GM12878 (cell line): ENCODE measurements at regions not wholly inside any gene's neighbourhood (a gene's known extent, or its start where the extent isn't known, plus 50 kb on each side); places are given as distances from the start of the nearest gene placed in this dataset.

Source experiments
- ATAC-seq: fragments of 200-7000 bp; cut with Tn5 transposase; 3 replicates; pipeline ENCODE4 v1.9.1; 2020; ENCODE audit warnings: mild to moderate bottlenecking, moderate library complexity
- BruUV-seq: library from RNA; stranded (reverse); fragments of 400-500 nt; replicated peaks from 2 replicates; lab custom pipeline; 2021; lab: Mats Ljungman, UMichigan
- CTCF ChIA-PET: fragments of 300-600 bp; sonication (Branson Sonifier 250); formaldehyde crosslinking; extraction: SDS; loops from one replicate; lab custom pipeline; 2021; ENCODE audit warnings: inconsistent platforms; lab: Yijun Ruan, JAX
- POLR2A ChIA-PET: fragments of 350-600 bp; formaldehyde crosslinking; extraction: SDS; loops from one replicate; lab custom pipeline; 2021; ENCODE audit warnings: inconsistent platforms; lab: Charles Lee
- RAD21 ChIA-PET: fragments of 300-600 bp; sonication (Branson Sonifier 250); formaldehyde crosslinking; loops from one replicate; lab custom pipeline; 2023; ENCODE audit warnings: antibody characterized with exemption; ENCODE audit not compliant: unreplicated experiment; lab: Charles Lee
- SMC1A ChIA-PET: fragments of 300-600 bp; sonication (Branson Sonifier 250); formaldehyde crosslinking; loops from one replicate; lab custom pipeline; 2023; ENCODE audit not compliant: unreplicated experiment, uncharacterized antibody; lab: Charles Lee
- DNase-seq: peaks from one replicate; pipeline ENCODE4 v3.0.0-alpha.2; 2011; ENCODE audit warnings: low read depth, low spot score
- FAIRE-seq: peaks from 3 replicates; lab custom pipeline; 2011; peaks lifted over from hg19 to GRCh38; lab: Jason Lieb, UNC
- H2AFZ ChIP-seq: 2 replicates; pipeline ENCODE4 v1.6.0; 2011; ENCODE audit warnings: low read depth, low read length, control low read depth; ENCODE audit not compliant: control insufficient read depth
- H3K27ac ChIP-seq: 2 replicates; pipeline ENCODE4 v1.5.1; 2011; ENCODE audit warnings: control low read depth; ENCODE audit not compliant: control insufficient read depth, insufficient read depth
- H3K27me3 ChIP-seq, 2 experiments: replicated peaks in 1 of 2; 2 replicates each; pipeline versions ENCODE4 v1.6.0 to v1.6.1; 2011; ENCODE audit warnings: low read length in 1 of 2; ENCODE audit not compliant: control insufficient read depth in 2 of 2, insufficient read depth in 2 of 2
- H3K36me3 ChIP-seq, 2 experiments: 2 replicates each; pipeline ENCODE4 v1.5.1; 2011; ENCODE audit warnings: low read length in 1 of 2; ENCODE audit not compliant: control insufficient read depth in 2 of 2, insufficient read depth in 2 of 2
- H3K4me1 ChIP-seq: 2 replicates; pipeline ENCODE4 v1.6.1; 2011; ENCODE audit warnings: mild to moderate bottlenecking, low read length, moderate library complexity, mixed read lengths; ENCODE audit not compliant: control insufficient read depth, insufficient read depth
- H3K4me2 ChIP-seq: 2 replicates; pipeline ENCODE4 v1.6.0; 2011; ENCODE audit warnings: control low read depth; ENCODE audit not compliant: control insufficient read depth, insufficient read depth
- H3K4me3 ChIP-seq: fragments of 200-600 bp; sonication (generic); 2 replicates; pipeline ENCODE4 v1.5.1; 2016
- H3K79me2 ChIP-seq: 2 replicates; pipeline ENCODE4 v1.6.0; 2011; ENCODE audit warnings: low read length; ENCODE audit not compliant: control insufficient read depth, insufficient read depth
- H3K9ac ChIP-seq: 2 replicates; pipeline ENCODE4 v1.8.0; 2011; ENCODE audit warnings: low read length, control low read depth, mixed read lengths; ENCODE audit not compliant: control insufficient read depth, insufficient read depth
- H3K9me3 ChIP-seq: replicated peaks from 3 replicates; pipeline ENCODE4 v1.5.1; 2011; ENCODE audit warnings: mild to moderate bottlenecking, low read length; ENCODE audit not compliant: control insufficient read depth, insufficient read depth
- H4K20me1 ChIP-seq: 2 replicates; pipeline ENCODE4 v1.6.0; 2011; ENCODE audit not compliant: control insufficient read depth, insufficient read depth
- BRCA1 ChIP-seq: IDR thresholded peaks from 2 replicates; pipeline ENCODE4 v1.6.1; 2011; ENCODE audit warnings: low read depth, low read length, improper control_type of control experiment
- CHD4 ChIP-seq: fragments of 200-600 bp; sonication (generic); IDR thresholded peaks from 2 replicates; pipeline ENCODE4 v1.6.1; 2016; ENCODE audit warnings: mild to moderate bottlenecking
- E4F1 ChIP-seq: fragments of 450-650 bp; IDR thresholded peaks from 2 replicates; pipeline ENCODE4 v1.6.1; 2018; ENCODE audit warnings: borderline replicate concordance, mild to moderate bottlenecking; ENCODE audit not compliant: partially characterized antibody
- EGR1 ChIP-seq, 2 experiments: IDR thresholded peaks; 1 replicate in 1 of 2; 2 replicates in 1 of 2; pipeline ENCODE4 v1.6.1; 2011 to 2012; ENCODE audit warnings: low read depth in 2 of 2, low read length in 2 of 2, borderline replicate concordance in 1 of 2, mild to moderate bottlenecking in 1 of 2, moderate library complexity in 1 of 2
- KLF5 ChIP-seq: fragments of 450-650 bp; IDR thresholded peaks from 2 replicates; pipeline ENCODE4 v1.6.1; 2014; ENCODE audit warnings: mild to moderate bottlenecking; ENCODE audit not compliant: partially characterized antibody
- LARP7 ChIP-seq: fragments of 450-650 bp; IDR thresholded peaks from 2 replicates; pipeline ENCODE4 v1.6.1; 2017; ENCODE audit warnings: mild to moderate bottlenecking
- MTA2 ChIP-seq: fragments of 450-650 bp; IDR thresholded peaks from 2 replicates; pipeline ENCODE4 v1.6.1; 2016; ENCODE audit warnings: low read depth, mild to moderate bottlenecking, moderate library complexity
- NBN ChIP-seq: fragments of 450-650 bp; IDR thresholded peaks from 2 replicates; pipeline ENCODE4 v1.6.1; 2016
- NKRF ChIP-seq: fragments of 450-650 bp; conservative IDR thresholded peaks from 2 replicates; pipeline ENCODE4 v1.6.1; 2017; ENCODE audit warnings: mild to moderate bottlenecking, moderate library complexity
- PAX5 ChIP-seq: IDR thresholded peaks from 2 replicates; pipeline ENCODE4 v1.6.1; 2011; ENCODE audit warnings: low read depth, low read length, borderline replicate concordance
- PAX8 ChIP-seq: fragments of 450-650 bp; IDR thresholded peaks from 2 replicates; pipeline ENCODE4 v1.6.1; 2017; ENCODE audit warnings: mild to moderate bottlenecking, moderate library complexity
- RUNX3 ChIP-seq: IDR thresholded peaks from 2 replicates; pipeline ENCODE4 v1.6.1; 2012; ENCODE audit warnings: low read length, inconsistent platforms
- SRF ChIP-seq, 2 experiments: IDR thresholded peaks; 2 replicates each; pipeline ENCODE4 v1.6.1; 2011; ENCODE audit warnings: low read depth in 2 of 2, low read length in 2 of 2, mild to moderate bottlenecking in 1 of 2, moderate library complexity in 1 of 2
- ZNF687 ChIP-seq: fragments of 450-650 bp; IDR thresholded peaks from 2 replicates; pipeline ENCODE4 v1.6.1; 2017; ENCODE audit warnings: mild to moderate bottlenecking, moderate library complexity
- WGBS: methylation state at CpG from one replicate; pipeline ENCODE4 v1.1.6; 2016; ENCODE audit warnings: low lambda C conversion rate; ENCODE audit not compliant: insufficient replicate concordance, insufficient coverage; ENCODE audit errors: missing lambda C conversion rate; 5-methylcytosine and 5-hydroxymethylcytosine counted together
- in situ Hi-C: fragments of 300-500 bp; cut with MboI; formaldehyde crosslinking; loops from 9 replicates; pipeline ENCODE4 v1.14.3; 2018; ENCODE audit warnings: mixed read lengths
- intact Hi-C: fragments of 100-400 bp; cut with micrococcal nuclease; formaldehyde crosslinking; loops from one replicate; pipeline ENCODE4 v1.14.2; 2022; ENCODE audit not compliant: unreplicated experiment
- TF ChIP-seq, protein P1 (sequence below): fragments of 450-650 bp; IDR thresholded peaks from 2 replicates; pipeline ENCODE4 v1.6.1; 2017; ENCODE audit warnings: mild to moderate bottlenecking, low read depth, inconsistent platforms; ENCODE audit not compliant: poor library complexity, severe bottlenecking

DNA sequence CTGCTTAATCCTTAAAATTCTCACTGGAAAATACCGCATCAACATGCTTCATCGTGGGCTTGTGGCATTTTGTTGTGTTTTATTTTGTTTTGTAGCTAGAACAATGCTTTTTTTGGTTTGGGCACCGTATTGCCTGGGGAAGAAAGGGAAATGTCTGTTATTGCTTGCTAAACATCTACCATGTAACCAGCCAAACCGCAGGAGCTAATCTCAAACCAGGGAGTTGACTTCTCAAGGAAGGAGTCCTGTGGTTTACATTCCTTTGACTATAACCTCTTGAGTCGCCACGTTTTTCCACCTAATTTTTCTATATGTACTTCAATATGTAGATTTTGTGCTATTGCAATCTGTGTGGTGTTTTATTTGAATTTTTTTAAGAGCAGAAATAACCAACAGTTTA, 593.5 kb upstream of the SOX9 start:
- ATAC-seq (no peak), DNase-seq (no peak), FAIRE-seq (no peak)
- no peaks in the 10 kb centered on the region for H3K27me3 ChIP-seq
- 9% methylated on average over 6 of the region's 6 CpGs for WGBS
- no peak overlapping the region for H3K4me3 ChIP-seq
- H4K20me1 ChIP-seq = no peaks in the 10 kb centered on the region
- no peaks in the 10 kb centered on the region for H3K4me1 ChIP-seq
- no peaks in the 10 kb centered on the region for H3K9me3 ChIP-seq
- H3K79me2 ChIP-seq = no peaks in the 10 kb centered on the region
- no peak overlapping the region for H3K4me2 ChIP-seq
- CTCF ChIA-PET = no interaction called here
- RAD21 ChIA-PET = no interaction called here
- no peak overlapping the region for H3K27ac ChIP-seq
- no TSS peak for BruUV-seq
- SMC1A ChIA-PET = no interaction called here
- H3K36me3 ChIP-seq = no peaks in the 10 kb centered on the region
- POLR2A ChIA-PET = no interaction called here
- in situ Hi-C loops (no loop called here), intact Hi-C loops (no loop called here)
- TF ChIP-seq KLF5 (no peak), EGR1 (IDR thresholded peaks at IDR 0.05; ENCODE audit: borderline replicate concordance in 1 of 2, low read depth in 2 of 2, low read length in 2 of 2) (no peak), LARP7 (no peak), SRF (IDR thresholded peaks at IDR 0.05; ENCODE audit: low read depth in 2 of 2, low read length in 2 of 2) (no peak), CHD4 (no peak), NKRF (no peak), MTA2 (no peak), RUNX3 (no peak), PAX5 (no peak), NBN (no peak), ZNF687 (no peak), E4F1 (no peak), PAX8 (no peak), BRCA1 (no peak)
- TF ChIP-seq, protein P1, sequence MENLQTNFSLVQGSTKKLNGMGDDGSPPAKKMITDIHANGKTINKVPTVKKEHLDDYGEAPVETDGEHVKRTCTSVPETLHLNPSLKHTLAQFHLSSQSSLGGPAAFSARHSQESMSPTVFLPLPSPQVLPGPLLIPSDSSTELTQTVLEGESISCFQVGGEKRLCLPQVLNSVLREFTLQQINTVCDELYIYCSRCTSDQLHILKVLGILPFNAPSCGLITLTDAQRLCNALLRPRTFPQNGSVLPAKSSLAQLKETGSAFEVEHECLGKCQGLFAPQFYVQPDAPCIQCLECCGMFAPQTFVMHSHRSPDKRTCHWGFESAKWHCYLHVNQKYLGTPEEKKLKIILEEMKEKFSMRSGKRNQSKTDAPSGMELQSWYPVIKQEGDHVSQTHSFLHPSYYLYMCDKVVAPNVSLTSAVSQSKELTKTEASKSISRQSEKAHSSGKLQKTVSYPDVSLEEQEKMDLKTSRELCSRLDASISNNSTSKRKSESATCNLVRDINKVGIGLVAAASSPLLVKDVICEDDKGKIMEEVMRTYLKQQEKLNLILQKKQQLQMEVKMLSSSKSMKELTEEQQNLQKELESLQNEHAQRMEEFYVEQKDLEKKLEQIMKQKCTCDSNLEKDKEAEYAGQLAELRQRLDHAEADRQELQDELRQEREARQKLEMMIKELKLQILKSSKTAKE = no peak
- no peak overlapping the region for H3K9ac ChIP-seq
- H2AFZ ChIP-seq = no peak overlapping the region
